ENCODE measurements at regions not wholly inside any gene's neighbourhood (a gene's known extent, or its start where the extent isn't known, plus 50 kb on each side); places are given as distances from the start of the nearest gene placed in this dataset.
"Not testable (repeated sequence)": the region's sequence is repeated elsewhere in the genome, so short reads cannot be mapped to it uniquely, and the experiment has no call there.

DNA sequence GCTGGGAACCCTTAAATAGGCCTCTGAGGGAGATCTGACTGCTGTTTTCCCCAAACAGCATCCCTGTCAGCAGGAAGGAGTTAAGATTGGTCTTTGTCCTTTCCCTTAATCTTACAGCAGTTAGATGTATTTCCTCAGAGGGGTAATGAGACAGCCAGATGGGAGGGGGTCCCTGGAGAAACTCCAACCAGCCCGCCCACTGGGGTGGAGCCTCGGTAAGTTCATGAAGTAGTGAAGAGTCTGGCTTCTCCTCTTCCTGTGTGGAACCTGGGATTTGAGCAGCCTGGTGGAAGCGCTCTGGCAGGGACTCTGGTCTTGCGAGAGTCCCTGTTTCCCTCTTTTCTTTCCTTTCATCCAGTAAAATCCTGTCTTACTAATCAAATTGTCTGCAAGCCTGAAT lies 330.0 kb downstream of the TLL1 start:
- Histone ChIP-seq H3K27me3 (ENCODE audit: control insufficient read depth, insufficient read depth, low read length) (no peaks in the 10 kb centered on the region), H3K27ac (ENCODE audit: low read depth, low read length) (no peak overlapping the region), H3K9ac (ENCODE audit: low read length) (no peak overlapping the region), H3K36me3 (ENCODE audit: control insufficient read depth, insufficient read depth, low read length) (no peaks in the 10 kb centered on the region), H3K4me1 (ENCODE audit: control insufficient read depth, insufficient read depth, low read length) (0 out of 2 replicates have a peak, but pooled peaks cover 7% of the 10 kb centered on the region), H3K4me3 (ENCODE audit: low read depth, low read length) (no peak overlapping the region), H3K9me3 (ENCODE audit: control insufficient read depth, insufficient read depth, low read depth, low read length) (no peaks in the 10 kb centered on the region)

DNA sequence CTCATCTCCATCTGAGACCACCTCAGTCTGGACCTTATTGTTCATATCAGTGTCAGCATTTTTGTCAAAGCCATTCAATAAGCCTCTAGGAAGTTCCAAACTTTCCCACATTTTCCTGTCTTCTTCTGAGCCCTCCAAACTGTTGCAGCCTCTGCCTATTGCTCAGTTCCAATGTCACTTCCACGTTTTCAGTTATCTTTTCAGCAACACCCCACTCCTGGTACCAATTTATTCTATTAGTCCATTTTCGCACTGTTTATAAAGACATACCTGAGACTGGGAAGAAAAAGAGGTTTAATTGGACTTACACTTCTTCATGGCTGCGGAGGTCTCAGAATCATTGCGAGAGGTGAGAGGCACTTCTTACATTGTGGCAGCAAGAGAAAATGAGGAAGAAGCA lies 339.3 kb downstream of the TLL1 start:
- H3K36me3 ChIP-seq (ENCODE audit: control insufficient read depth, insufficient read depth, low read length); H3K27ac ChIP-seq (ENCODE audit: low read depth, low read length); H3K4me3 ChIP-seq (ENCODE audit: low read depth, low read length); H3K27me3 ChIP-seq (ENCODE audit: control insufficient read depth, insufficient read depth, low read length); H3K9ac ChIP-seq (ENCODE audit: low read length); H3K4me1 ChIP-seq (ENCODE audit: control insufficient read depth, insufficient read depth, low read length): not testable (repeated sequence)
- peaks cover 46% of the 10 kb centered on the region for H3K9me3 ChIP-seq (ENCODE audit: control insufficient read depth, insufficient read depth, low read depth, low read length)

DNA sequence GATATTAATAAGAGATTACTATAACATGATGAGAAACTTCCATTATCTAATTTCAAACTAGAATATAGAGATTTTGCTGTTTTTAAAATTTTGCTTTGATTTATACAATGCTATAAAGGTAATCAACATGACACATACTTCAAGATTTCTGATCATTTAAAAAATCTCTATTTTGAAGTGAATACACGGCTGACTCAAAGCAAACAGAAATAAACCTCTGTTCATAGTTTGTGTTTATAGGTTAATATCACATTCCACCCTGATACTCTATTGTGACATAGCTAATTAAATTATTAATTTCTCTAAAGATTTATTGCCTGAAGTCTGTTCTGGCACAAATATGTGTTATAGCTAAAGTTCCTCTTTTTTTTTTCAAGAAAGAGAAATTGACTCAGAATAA lies 349.2 kb downstream of the TLL1 start:
- Histone ChIP-seq H3K4me3 (ENCODE audit: low read depth, low read length) (no peak overlapping the region), H3K9ac (ENCODE audit: low read length) (no peak overlapping the region), H3K9me3 (ENCODE audit: control insufficient read depth, insufficient read depth, low read depth, low read length) (0 out of 2 replicates have a peak, but pooled peaks cover 2% of the 10 kb centered on the region)

DNA sequence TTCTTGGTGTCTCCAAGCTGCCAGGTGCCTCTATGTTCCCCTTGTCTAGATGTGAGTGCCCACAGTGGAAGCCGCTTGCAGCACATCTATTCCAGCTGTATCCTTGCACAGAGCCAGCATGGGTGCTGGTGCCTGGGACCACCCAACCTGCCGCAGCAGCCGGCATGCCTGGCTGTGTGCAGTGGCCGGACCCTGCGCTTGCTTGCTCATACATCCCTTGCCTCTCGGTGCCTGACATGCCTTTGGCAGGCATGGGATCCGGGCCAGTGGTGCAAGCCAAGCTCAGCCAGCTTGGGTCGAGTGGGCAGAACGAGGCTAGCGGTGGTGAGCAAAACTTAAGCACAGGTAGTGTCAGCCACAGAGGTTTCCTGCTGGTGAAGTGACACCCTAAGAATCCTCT lies 355.1 kb downstream of the TLL1 start:
- Histone ChIP-seq H3K36me3 (ENCODE audit: control insufficient read depth, insufficient read depth, low read length) (no peaks in the 10 kb centered on the region), H3K27me3 (ENCODE audit: control insufficient read depth, insufficient read depth, low read length) (no peaks in the 10 kb centered on the region), H3K4me3 (ENCODE audit: low read depth, low read length) (no peak overlapping the region), H3K9me3 (ENCODE audit: control insufficient read depth, insufficient read depth, low read depth, low read length) (0 out of 2 replicates have a peak, but pooled peaks cover 11% of the 10 kb centered on the region), H3K4me1 (ENCODE audit: control insufficient read depth, insufficient read depth, low read length) (no peaks in the 10 kb centered on the region), H3K27ac (ENCODE audit: low read depth, low read length) (no peak overlapping the region), H3K9ac (ENCODE audit: low read length) (no peak overlapping the region)

More for the DNA sequence above, 349.2 kb downstream of the TLL1 start:
- Histone ChIP-seq H3K27me3 (ENCODE audit: control insufficient read depth, insufficient read depth, low read length) (no peaks in the 10 kb centered on the region), H3K36me3 (ENCODE audit: control insufficient read depth, insufficient read depth, low read length) (no peaks in the 10 kb centered on the region), H3K4me1 (ENCODE audit: control insufficient read depth, insufficient read depth, low read length) (no peaks in the 10 kb centered on the region), H3K27ac (ENCODE audit: low read depth, low read length) (no peak overlapping the region)

DNA sequence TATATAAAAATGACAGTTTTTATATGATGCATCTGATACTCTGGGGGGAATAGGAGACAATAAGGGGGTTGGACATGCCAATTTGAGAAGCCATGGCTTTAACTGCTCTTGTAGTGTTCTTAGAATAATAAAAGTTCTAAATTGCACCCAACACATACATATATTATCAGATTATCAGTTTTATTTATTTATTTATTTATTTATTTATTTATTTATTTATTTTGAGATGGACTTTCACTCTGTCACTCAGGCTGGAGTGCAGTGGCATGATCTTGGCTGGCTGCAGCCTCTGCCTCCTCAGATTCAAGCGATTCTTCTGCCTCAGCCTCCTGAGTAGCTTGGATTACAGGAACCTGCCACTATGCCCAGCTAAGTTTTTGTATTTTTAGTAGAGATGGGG lies 356.8 kb downstream of the TLL1 start:
- H3K9me3 ChIP-seq (ENCODE audit: control insufficient read depth, insufficient read depth, low read depth, low read length) = 0 out of 2 replicates have a peak, but pooled peaks cover 11% of the 10 kb centered on the region
- no peaks in the 10 kb centered on the region for H3K36me3 ChIP-seq (ENCODE audit: control insufficient read depth, insufficient read depth, low read length)
- H3K27ac ChIP-seq (ENCODE audit: low read depth, low read length) = no peak overlapping the region
- H3K4me3 ChIP-seq (ENCODE audit: low read depth, low read length) = no peak overlapping the region
- H3K4me1 ChIP-seq (ENCODE audit: control insufficient read depth, insufficient read depth, low read length) = no peaks in the 10 kb centered on the region
- H3K9ac ChIP-seq (ENCODE audit: low read length) = no peak overlapping the region
- H3K27me3 ChIP-seq (ENCODE audit: control insufficient read depth, insufficient read depth, low read length) = no peaks in the 10 kb centered on the region

DNA sequence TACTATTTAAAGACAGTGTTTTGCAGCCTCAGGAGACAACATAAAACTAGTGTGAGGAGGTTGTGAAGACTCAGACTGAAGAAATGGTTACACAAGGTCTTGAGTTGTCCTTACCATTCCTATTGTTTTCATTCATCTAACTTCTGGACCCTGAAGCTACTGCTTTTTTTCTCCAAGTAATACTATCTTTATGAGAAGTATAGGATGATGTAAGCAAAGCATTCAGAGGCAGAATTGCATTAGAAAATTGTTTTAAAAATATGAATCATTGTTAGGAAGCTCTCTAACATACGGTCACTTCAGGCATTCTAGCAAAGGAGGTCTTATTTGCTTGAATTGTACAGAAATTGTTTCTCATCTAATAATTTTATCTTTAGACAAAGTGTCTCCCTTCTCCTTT lies 357.8 kb downstream of the TLL1 start:
- H3K36me3 ChIP-seq (ENCODE audit: control insufficient read depth, insufficient read depth, low read length) = no peaks in the 10 kb centered on the region
- H3K4me3 ChIP-seq (ENCODE audit: low read depth, low read length) = no peak overlapping the region
- no peak overlapping the region for H3K27ac ChIP-seq (ENCODE audit: low read depth, low read length)
- H3K27me3 ChIP-seq (ENCODE audit: control insufficient read depth, insufficient read depth, low read length) = no peaks in the 10 kb centered on the region
- no peaks in the 10 kb centered on the region for H3K4me1 ChIP-seq (ENCODE audit: control insufficient read depth, insufficient read depth, low read length)
- H3K9me3 ChIP-seq (ENCODE audit: control insufficient read depth, insufficient read depth, low read depth, low read length) = 0 out of 2 replicates have a peak, but pooled peaks cover 11% of the 10 kb centered on the region
- H3K9ac ChIP-seq (ENCODE audit: low read length) = no peak overlapping the region

DNA sequence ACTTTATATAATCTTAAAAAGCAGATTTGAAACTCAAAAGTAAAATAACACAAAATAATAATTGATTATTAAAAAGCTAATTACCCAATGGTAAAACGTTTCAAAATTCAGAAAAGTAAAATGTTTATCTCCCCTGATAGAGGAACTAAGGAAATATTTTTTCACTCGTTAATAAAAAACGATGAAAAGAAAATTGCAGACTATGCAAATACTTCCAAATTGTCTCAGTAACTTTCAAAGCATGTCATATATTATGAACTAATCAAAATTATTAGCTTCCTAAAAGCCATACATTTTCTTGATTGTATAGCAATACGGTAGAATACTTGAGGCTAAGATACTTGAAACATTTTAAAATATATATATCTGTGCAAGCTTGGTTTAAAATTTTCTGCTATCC lies 366.3 kb downstream of the TLL1 start:
- H3K27ac ChIP-seq (ENCODE audit: low read depth, low read length) = no peak overlapping the region
- no peak overlapping the region for H3K4me3 ChIP-seq (ENCODE audit: low read depth, low read length)
- no peaks in the 10 kb centered on the region for H3K4me1 ChIP-seq (ENCODE audit: control insufficient read depth, insufficient read depth, low read length)
- H3K27me3 ChIP-seq (ENCODE audit: control insufficient read depth, insufficient read depth, low read length) = no peaks in the 10 kb centered on the region
- H3K9ac ChIP-seq (ENCODE audit: low read length) = no peak overlapping the region
- H3K36me3 ChIP-seq (ENCODE audit: control insufficient read depth, insufficient read depth, low read length) = no peaks in the 10 kb centered on the region
- H3K9me3 ChIP-seq (ENCODE audit: control insufficient read depth, insufficient read depth, low read depth, low read length) = no peaks in the 10 kb centered on the region

DNA sequence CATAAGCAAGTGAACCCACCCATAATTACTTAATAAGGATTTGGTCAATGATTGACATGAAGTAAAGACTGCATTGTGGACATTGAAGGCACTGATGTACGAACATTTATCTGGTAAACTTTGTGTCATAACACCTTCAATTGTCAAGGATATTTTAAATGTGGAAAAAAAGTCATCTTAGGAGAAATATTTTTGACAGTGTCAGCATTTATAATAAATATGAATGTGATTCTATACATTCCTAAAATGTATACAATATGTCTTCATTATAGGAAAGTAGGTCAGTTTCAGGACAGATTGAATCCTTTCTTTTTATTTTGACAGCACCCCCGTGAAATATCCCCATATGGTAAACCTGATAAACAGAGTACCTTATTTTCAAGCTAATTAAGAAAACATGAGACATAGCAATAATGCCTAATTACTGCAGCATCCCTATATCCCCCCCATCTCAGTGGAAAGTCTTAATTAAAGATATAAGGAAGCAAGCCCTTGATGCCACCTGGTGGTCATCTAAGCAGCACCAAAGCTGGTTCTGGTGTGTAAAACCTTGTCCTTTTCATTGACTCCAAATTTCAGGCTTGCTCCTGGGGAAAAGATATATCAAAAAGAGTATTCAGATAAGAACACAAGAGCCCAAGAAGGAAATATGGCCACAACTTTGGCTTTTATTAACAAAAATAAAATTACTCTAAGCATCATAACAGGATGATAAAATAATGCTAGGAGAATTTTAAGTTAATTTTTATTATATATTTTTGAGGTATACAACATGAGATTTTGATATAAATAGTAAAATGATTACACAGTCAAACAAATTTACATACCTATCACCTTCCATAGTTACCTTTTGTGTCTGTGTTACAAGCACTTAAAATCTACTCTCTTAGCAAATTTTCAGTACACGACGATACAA lies 379.7 kb downstream of the TLL1 start:
- no peaks in the 10 kb centered on the region for H3K4me1 ChIP-seq (ENCODE audit: control insufficient read depth, insufficient read depth, low read length)
- no peaks in the 10 kb centered on the region for H3K36me3 ChIP-seq (ENCODE audit: control insufficient read depth, insufficient read depth, low read length)
- H3K27ac ChIP-seq (ENCODE audit: low read depth, low read length) = no peak overlapping the region
- no peaks in the 10 kb centered on the region for H3K27me3 ChIP-seq (ENCODE audit: control insufficient read depth, insufficient read depth, low read length)
- no peak overlapping the region for H3K9ac ChIP-seq (ENCODE audit: low read length)
- no peak overlapping the region for H3K4me3 ChIP-seq (ENCODE audit: low read depth, low read length)
- no peaks in the 10 kb centered on the region for H3K9me3 ChIP-seq (ENCODE audit: control insufficient read depth, insufficient read depth, low read depth, low read length)

DNA sequence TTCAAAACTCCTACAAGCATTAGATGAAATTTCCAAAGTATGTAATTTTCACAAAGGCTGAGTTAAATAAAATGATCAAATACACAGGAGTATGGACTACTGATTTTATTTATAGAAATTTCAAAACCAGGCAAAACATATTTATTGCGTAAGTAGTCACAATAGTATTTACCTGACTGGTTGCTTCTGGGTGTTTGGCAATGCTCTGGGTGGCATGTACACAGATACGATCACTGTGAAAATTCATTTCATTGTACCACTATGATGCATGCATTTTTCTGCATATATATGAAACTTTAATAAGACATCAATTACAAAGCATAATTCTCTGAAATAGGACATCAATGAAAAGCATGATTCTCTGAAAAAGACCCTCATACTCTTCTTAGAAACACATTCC lies 384.2 kb downstream of the TLL1 start:
- no peak overlapping the region for H3K9ac ChIP-seq (ENCODE audit: low read length)
- H3K27me3 ChIP-seq (ENCODE audit: control insufficient read depth, insufficient read depth, low read length) = no peaks in the 10 kb centered on the region
- H3K4me3 ChIP-seq (ENCODE audit: low read depth, low read length) = no peak overlapping the region
- no peaks in the 10 kb centered on the region for H3K9me3 ChIP-seq (ENCODE audit: control insufficient read depth, insufficient read depth, low read depth, low read length)
- H3K27ac ChIP-seq (ENCODE audit: low read depth, low read length) = no peak overlapping the region
- H3K4me1 ChIP-seq (ENCODE audit: control insufficient read depth, insufficient read depth, low read length) = no peaks in the 10 kb centered on the region
- H3K36me3 ChIP-seq (ENCODE audit: control insufficient read depth, insufficient read depth, low read length) = no peaks in the 10 kb centered on the region

DNA sequence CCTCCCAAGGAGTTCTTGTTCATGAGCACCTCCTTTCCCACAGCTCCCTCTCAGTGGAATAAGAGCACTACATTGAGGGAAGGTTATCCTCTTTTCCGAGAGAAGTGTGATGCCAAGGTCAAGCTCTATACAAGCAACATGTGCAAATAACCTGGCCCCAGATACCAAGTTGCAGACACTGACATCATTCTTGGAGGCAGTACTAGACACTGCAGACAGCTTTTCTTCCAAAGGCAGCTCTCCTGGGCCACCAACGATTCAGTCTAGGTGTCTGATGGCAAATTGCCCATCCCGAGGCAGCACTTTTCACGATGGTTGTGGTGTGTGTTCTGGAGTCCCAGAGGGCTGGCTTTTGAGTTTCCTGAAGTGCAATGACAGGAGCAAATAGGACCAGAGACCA lies 384.9 kb downstream of the TLL1 start:
- Histone ChIP-seq H3K36me3 (ENCODE audit: control insufficient read depth, insufficient read depth, low read length) (no peaks in the 10 kb centered on the region), H3K27ac (ENCODE audit: low read depth, low read length) (no peak overlapping the region), H3K4me3 (ENCODE audit: low read depth, low read length) (no peak overlapping the region), H3K4me1 (ENCODE audit: control insufficient read depth, insufficient read depth, low read length) (no peaks in the 10 kb centered on the region), H3K27me3 (ENCODE audit: control insufficient read depth, insufficient read depth, low read length) (no peaks in the 10 kb centered on the region), H3K9me3 (ENCODE audit: control insufficient read depth, insufficient read depth, low read depth, low read length) (no peaks in the 10 kb centered on the region), H3K9ac (ENCODE audit: low read length) (no peak overlapping the region)

DNA sequence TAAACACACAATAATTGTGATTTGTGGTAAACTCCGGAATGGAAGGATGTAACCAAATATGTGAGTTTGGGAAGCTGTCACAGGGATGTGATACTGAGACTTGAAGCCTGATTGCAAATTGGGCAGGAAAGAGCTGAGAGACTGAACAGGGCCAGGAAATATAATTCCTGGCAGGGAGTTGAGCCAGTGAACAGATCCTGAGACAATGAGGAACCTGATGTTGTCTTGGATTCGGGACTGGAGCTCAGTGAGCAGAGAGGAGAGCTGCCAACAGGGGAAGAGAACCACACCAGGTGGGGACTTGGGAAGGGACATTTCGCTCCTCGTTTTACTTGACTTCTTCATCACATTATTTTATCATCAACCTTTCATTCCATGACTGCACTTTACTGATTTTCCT lies 386.0 kb downstream of the TLL1 start:
- no peak overlapping the region for H3K9ac ChIP-seq (ENCODE audit: low read length)
- no peaks in the 10 kb centered on the region for H3K27me3 ChIP-seq (ENCODE audit: control insufficient read depth, insufficient read depth, low read length)
- H3K36me3 ChIP-seq (ENCODE audit: control insufficient read depth, insufficient read depth, low read length) = no peaks in the 10 kb centered on the region
- H3K9me3 ChIP-seq (ENCODE audit: control insufficient read depth, insufficient read depth, low read depth, low read length) = no peaks in the 10 kb centered on the region
- H3K4me3 ChIP-seq (ENCODE audit: low read depth, low read length) = no peak overlapping the region
- no peaks in the 10 kb centered on the region for H3K4me1 ChIP-seq (ENCODE audit: control insufficient read depth, insufficient read depth, low read length)
- no peak overlapping the region for H3K27ac ChIP-seq (ENCODE audit: low read depth, low read length)
